ENCODE measurements at regions not wholly inside any gene's neighbourhood (a gene's known extent, or its start where the extent isn't known, plus 50 kb on each side); places are given as distances from the start of the nearest gene placed in this dataset.

- Histone ChIP-seq H3K4me2 (ENCODE audit: low read depth, low read length) (no peak overlapping the region), H4K91ac (ENCODE audit: insufficient read depth, low read depth, low read length) (peak overlapping the region; percentile 63), H3K4ac (ENCODE audit: low read depth, low read length) (peak overlapping the region; percentile 93), H2BK20ac (ENCODE audit: low read depth, low read length) (peak overlapping the region; percentile 98), H2BK15ac (ENCODE audit: low read depth, low read length) (peak overlapping the region; percentile 81), H3K56ac (ENCODE audit: extremely low read depth, insufficient read depth, low read length) (peak overlapping the region; percentile 25; the same call in 1 of the 2 replicates), H3K9ac (ENCODE audit: low read depth, low read length) (no peak overlapping the region), H3K9me3 (ENCODE audit: control insufficient read depth, insufficient read depth, low read length) (no peaks in the 10 kb centered on the region), H3K36me3 (ENCODE audit: control insufficient read depth, insufficient read depth, low read length) (no peaks in the 10 kb centered on the region), H3K27me3 (ENCODE audit: control insufficient read depth, insufficient read depth, low read length) (no peaks in the 10 kb centered on the region), H2BK5ac (ENCODE audit: low read depth, low read length, poor library complexity, severe bottlenecking) (peak overlapping the region; percentile 69), H2AK5ac (ENCODE audit: low read depth, low read length) (peak overlapping the region; percentile 99), H3K18ac (ENCODE audit: low read depth, low read length) (peak overlapping the region; percentile 72), H4K5ac (ENCODE audit: low read depth, low read length) (peak overlapping the region; percentile 20), H3K23ac (ENCODE audit: low read depth, low read length) (peak overlapping the region; percentile 91), H4K20me1 (ENCODE audit: insufficient read depth, low read length) (no peaks in the 10 kb centered on the region), H2AK9ac (replicated peaks; ENCODE audit: low read depth, low read length, poor library complexity) (peak overlapping the region; percentile 43), H3K27ac (ENCODE audit: insufficient read depth, low read length) (peak overlapping the region; percentile 81; the same call in 1 of the 2 replicates), H3K9me1 (ENCODE audit: insufficient read depth, low read length) (peaks cover 7% of the 10 kb centered on the region), H4K8ac (ENCODE audit: low read depth in 2 of 2, low read length in 2 of 2) (peak overlapping the region; percentile 21 to 87; a peak in 3 of 4 replicates), H3K14ac (replicated peaks; ENCODE audit: low read depth, low read length) (peak overlapping the region; percentile 70), H2BK120ac (ENCODE audit: low read depth, low read length) (peak overlapping the region; percentile 92), H2AFZ (replicated peaks; ENCODE audit: low read length, poor library complexity) (peak overlapping the region; percentile 77), H3K79me1 (ENCODE audit: low read depth in 1 of 2, low read length in 2 of 2) (no peaks in the 10 kb centered on the region), H3K4me1 (ENCODE audit: control insufficient read depth, insufficient read depth, low read length) (peaks cover 11% of the 10 kb centered on the region), H3K4me3 (ENCODE audit: insufficient read depth, low read depth, low read length) (no peak overlapping the region)
- intact Hi-C loops (cut with micrococcal nuclease) (no loop called here), dilution Hi-C loops (cut with HindIII; ENCODE audit: low sequenced_read_pairs, unreplicated experiment) (no loop called here), in situ Hi-C loops (cut with MboI; ENCODE audit: low sequenced_read_pairs) (no loop called here)
- CTCF ChIA-PET: interaction anchor here (1.0 to 1.4 kb wide), 2 partner anchors 42 to 76 kb away, joined by 3 read pairs; no protein-coding TSS in a partner anchor
- TF ChIP-seq CHD1 (IDR thresholded peaks at IDR 0.05; ENCODE audit: low read depth, low read length) (no peak), POLR2A (IDR thresholded peaks at IDR 0.05; ENCODE audit: low read depth, low read length) (no peak), SMC3 (IDR thresholded peaks at IDR 0.05; ENCODE audit: low read depth, low read length) (no peak), MAFK (IDR thresholded peaks at IDR 0.05; ENCODE audit: low read depth, low read length) (no peak), CEBPB (IDR thresholded peaks at IDR 0.05; ENCODE audit: low read depth, low read length) (no peak), RCOR1 (IDR thresholded peaks at IDR 0.05; ENCODE audit: insufficient replicate concordance, low read length) (no peak), MXI1 (IDR thresholded peaks at IDR 0.05; ENCODE audit: borderline replicate concordance, low read depth, low read length) (no peak), NFE2L2 (IDR thresholded peaks at IDR 0.05; ENCODE audit: low read depth, low read length) (no peak), ELK1 (IDR thresholded peaks at IDR 0.05; ENCODE audit: borderline replicate concordance, low read depth, low read length) (no peak), CTCF (conservative IDR thresholded peaks at IDR 0.05; ENCODE audit: low read depth, low read length) (no peak), MAZ (IDR thresholded peaks at IDR 0.05; ENCODE audit: borderline replicate concordance, low read depth, low read length) (no peak), RAD21 (IDR thresholded peaks at IDR 0.05; ENCODE audit: low read length) (no peak)
- no CpG with 5 or more reads among the region's 5 CpGs for WGBS, 2 experiments (ENCODE audit: extremely low coverage in 2 of 2, insufficient read length in 1 of 2)
- ATAC-seq (ENCODE audit: low read depth) (peak; percentile 13; the same call in 1 of the 2 replicates), DNase-seq (no peak)
- BruUV-seq (replicated peaks): no TSS peak
- POLR2A ChIA-PET (ENCODE audit: unreplicated experiment): interaction anchor here (0.7 kb wide), 1 partner anchor 142 kb away, joined by 3 read pairs; no protein-coding TSS in a partner anchor
These were observed 136.9 kb upstream of the PFN2 start for GRCh38 chr3:150107429-150108175.

Measured in IMR-90 (cell line).